ENCODE measurements at regions not wholly inside any gene's neighbourhood (a gene's known extent, or its start where the extent isn't known, plus 50 kb on each side); places are given as distances from the start of the nearest gene placed in this dataset.

DNA sequence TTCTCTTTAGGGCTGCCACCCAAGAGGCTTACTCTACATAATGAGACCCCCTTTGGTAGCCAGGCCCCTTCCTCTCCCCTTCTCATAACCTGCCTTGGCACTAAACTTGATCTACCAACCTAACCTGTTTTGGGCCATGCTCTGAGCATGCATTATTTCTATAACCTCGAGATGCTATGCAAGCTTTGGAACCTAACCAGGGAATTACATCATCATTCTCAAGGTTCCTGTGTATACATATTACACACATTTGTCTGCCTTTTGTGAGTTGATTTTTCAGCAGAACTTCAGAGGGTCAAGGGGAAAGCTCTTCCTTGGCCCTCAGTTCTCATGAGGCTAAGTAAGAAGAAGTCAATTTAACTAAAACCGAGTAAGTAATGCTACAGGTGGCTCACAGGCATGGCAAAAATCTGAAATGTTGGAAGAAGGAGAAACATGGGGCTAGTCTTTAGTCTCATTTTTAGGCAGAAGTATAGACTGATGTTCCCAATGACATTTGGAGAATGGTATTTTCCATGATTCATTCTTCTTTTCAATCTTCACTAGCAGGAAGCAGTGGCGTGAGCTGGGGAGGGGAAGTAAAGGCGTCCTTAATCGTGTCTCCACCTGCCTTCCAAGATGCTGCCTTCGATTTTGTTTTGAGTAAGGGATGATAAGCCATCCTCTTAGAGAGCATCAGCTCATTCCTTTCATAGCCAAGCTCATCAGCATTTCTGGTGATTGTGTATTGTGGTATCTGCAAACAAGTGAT lies 308.4 kb downstream of the ABCC12 start:
- TF ChIP-seq, protein P1, sequence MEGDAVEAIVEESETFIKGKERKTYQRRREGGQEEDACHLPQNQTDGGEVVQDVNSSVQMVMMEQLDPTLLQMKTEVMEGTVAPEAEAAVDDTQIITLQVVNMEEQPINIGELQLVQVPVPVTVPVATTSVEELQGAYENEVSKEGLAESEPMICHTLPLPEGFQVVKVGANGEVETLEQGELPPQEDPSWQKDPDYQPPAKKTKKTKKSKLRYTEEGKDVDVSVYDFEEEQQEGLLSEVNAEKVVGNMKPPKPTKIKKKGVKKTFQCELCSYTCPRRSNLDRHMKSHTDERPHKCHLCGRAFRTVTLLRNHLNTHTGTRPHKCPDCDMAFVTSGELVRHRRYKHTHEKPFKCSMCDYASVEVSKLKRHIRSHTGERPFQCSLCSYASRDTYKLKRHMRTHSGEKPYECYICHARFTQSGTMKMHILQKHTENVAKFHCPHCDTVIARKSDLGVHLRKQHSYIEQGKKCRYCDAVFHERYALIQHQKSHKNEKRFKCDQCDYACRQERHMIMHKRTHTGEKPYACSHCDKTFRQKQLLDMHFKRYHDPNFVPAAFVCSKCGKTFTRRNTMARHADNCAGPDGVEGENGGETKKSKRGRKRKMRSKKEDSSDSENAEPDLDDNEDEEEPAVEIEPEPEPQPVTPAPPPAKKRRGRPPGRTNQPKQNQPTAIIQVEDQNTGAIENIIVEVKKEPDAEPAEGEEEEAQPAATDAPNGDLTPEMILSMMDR (conservative IDR thresholded peaks at IDR 0.05; ENCODE audit: low read length) = no peak
- H3K4me3 ChIP-seq (ENCODE audit: low read length) = no peak overlapping the region
- peak; percentile 4 for DNase-seq (ENCODE audit: low read depth)

DNA sequence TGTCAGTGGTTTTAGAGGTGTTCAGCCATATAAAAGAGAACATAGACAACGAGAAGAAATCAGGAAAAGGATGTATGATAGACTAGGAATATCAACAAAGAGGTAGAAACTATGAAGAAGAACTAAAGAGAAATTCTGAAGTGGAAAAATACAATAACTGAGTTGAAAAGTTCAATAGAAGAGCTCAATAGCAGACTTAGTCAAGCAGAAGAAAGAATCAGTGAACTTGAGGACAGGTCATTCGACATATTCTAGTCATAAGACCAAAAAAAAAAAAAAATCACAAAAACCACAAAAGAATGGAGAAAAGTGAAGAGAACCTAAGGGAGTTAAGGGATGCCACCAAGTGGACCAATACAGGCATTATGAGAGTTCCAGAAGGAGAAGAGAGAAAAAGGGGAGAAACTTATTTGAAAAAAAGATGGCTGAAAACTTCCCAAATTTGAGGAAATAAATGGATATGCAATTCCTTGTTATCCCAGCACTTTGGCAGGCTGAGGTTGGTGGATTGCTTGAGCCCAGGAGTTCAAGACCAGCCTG lies 321.2 kb downstream of the ABCC12 start:
- H3K4me3 ChIP-seq (ENCODE audit: low read length) = no peak overlapping the region
- TF ChIP-seq, protein P1 (conservative IDR thresholded peaks at IDR 0.05; ENCODE audit: low read length) = no peak
- no peak for DNase-seq (ENCODE audit: low read depth)

DNA sequence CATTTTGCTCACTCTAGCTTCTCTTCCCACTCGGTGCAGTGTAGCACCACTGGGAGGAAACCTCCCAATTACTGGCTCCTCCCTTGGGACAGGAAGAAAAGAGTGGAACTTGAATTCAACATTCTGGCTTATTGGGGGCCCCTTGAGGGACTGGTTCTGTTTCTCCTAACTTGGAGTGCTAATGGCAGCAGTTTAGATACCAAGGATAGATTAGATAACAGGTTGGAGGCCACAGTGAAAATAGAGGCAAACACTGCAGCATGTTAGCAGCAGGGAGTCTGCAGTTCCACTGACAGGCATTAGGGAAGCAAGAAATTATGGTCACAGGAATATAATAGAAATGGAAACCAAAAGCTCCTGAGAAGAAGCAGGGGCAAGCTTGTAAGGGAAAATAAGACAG lies 322.0 kb downstream of the ABCC12 start:
- DNase-seq (ENCODE audit: low read depth) = no peak
- TF ChIP-seq, protein P1 (conservative IDR thresholded peaks at IDR 0.05; ENCODE audit: low read length) = no peak
- H3K4me3 ChIP-seq (ENCODE audit: low read length) = no peak overlapping the region

DNA sequence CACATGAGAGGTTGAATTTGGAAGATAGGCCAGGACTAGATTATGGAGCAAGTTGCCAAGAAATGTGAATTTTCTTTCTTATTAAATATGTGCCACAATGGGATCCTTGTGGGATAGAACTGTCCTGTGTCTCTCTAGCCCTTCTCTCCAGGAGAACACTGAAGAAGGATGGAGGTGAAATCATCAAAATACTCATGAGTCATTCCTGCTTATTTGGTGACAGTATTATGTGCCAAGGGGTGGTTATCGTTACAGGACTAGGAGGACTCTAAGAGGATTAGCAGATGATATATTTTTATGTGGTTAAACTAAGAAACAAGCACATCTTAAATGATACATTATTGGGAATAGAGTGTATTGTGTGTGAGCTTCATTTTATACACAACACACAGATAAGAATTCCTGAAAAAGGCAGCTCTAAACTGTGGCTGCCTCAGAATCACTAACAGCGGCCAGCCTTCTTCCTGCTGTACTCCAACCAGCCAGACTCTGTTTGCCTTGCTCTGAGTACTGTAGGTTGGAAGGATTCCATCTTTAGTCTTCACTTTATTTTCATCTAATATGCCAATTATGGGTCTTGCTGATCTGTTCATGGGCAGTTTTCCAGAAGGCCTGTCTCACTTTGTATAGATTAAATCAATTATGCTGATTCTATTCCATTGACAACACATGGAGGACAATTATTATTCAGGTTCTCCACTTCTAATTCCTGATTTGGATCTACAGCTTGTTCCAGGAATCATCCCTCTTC lies 325.8 kb downstream of the ABCC12 start:
- TF ChIP-seq, protein P1 (conservative IDR thresholded peaks at IDR 0.05; ENCODE audit: low read length) = no peak
- no peak for DNase-seq (ENCODE audit: low read depth)
- H3K4me3 ChIP-seq (ENCODE audit: low read length) = no peak overlapping the region

DNA sequence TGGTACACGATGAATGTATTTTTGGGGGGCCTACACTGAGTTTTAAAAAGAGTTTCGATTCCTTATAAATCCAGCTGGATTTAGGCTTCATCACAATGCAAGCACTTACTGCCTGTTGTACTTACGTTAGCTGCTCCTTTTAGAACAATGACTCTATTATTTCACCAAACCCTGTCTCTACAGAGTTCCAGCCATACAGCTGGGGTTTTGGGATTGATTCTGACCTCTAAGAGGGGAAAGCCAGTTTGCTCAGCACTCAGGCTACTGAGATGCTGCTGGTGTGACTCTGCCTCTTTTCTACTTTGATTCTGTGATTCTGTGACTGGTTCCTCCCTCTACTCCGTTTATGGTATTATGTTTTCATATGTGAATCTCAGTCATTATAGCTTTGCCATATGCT lies 329.7 kb downstream of the ABCC12 start:
- TF ChIP-seq, protein P1 (conservative IDR thresholded peaks at IDR 0.05; ENCODE audit: low read length) = no peak
- DNase-seq (ENCODE audit: low read depth) = no peak
- no peak overlapping the region for H3K4me3 ChIP-seq (ENCODE audit: low read length)

DNA sequence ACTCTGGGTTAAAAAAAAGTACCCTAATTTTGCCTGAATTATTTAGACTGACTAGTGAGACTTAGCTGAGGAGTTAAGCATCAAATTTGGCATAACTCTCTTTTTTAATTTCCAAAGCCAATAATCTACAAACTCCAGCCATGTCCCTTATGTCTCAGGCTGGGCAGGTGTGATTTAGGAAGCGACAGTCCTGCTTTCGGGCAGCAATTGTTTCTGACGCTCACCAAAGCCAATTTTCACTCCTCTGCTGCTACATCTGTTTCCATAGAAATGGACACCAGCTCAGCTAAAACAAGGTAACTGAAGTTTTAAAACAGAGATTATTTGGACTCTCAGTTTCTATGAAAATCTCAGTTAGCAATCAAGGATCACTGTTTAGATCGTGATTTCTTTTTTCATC lies 338.7 kb downstream of the ABCC12 start:
- H3K4me3 ChIP-seq (ENCODE audit: low read length) = no peak overlapping the region
- DNase-seq (ENCODE audit: low read depth) = no peak
- TF ChIP-seq, protein P1 (conservative IDR thresholded peaks at IDR 0.05; ENCODE audit: low read length) = no peak

Measured in AG10803 (cell line).